OCI-LY7 (cell line): ENCODE measurements at regions not wholly inside any gene's neighbourhood (a gene's known extent, or its start where the extent isn't known, plus 50 kb on each side); places are given as distances from the start of the nearest gene placed in this dataset.

Experiments
- BruUV-seq: library from RNA; stranded (reverse); fragments of 400-500 nt; replicated peaks from 2 replicates; lab custom pipeline; 2021; lab: Mats Ljungman, UMichigan
- CTCF ChIA-PET: fragments of 300-600 bp; sonication (Branson Sonifier 250); formaldehyde crosslinking; loops from one replicate; lab custom pipeline; 2022; ENCODE audit warnings: antibody characterized with exemption; ENCODE audit not compliant: unreplicated experiment; lab: Charles Lee
- POLR2A ChIA-PET: fragments of 300-600 bp; sonication (Branson Sonifier 250); formaldehyde crosslinking; loops from one replicate; lab custom pipeline; 2022; ENCODE audit warnings: antibody characterized with exemption; lab: Charles Lee
- DNase-seq: peaks from one replicate; pipeline ENCODE4 v3.0.0-alpha.2; 2015; ENCODE audit warnings: low spot score
- H2AFZ ChIP-seq: fragments of 200-600 bp; sonication (generic), shearing (Covaris generic); 2 replicates; pipeline ENCODE4 v1.6.1; 2014; ENCODE audit warnings: mild to moderate bottlenecking, antibody characterized with exemption, low read length, moderate library complexity
- H3K27ac ChIP-seq: fragments of 200-600 bp; sonication (generic); 2 replicates; pipeline ENCODE4 v1.5.1; 2014; ENCODE audit warnings: mixed run types, low read depth, mild to moderate bottlenecking, moderate library complexity, low read length, inconsistent platforms; ENCODE audit not compliant: poor library complexity, severe bottlenecking
- H3K36me3 ChIP-seq: fragments of 200-600 bp; sonication (generic); 2 replicates; pipeline ENCODE4 v1.6.1; 2014; ENCODE audit warnings: mild to moderate bottlenecking, antibody characterized with exemption, low read length, moderate library complexity, mixed read lengths; ENCODE audit not compliant: insufficient read depth
- H3K4me1 ChIP-seq: fragments of 200-600 bp; sonication (generic); 2 replicates; pipeline ENCODE4 v1.5.1; 2014; ENCODE audit warnings: mild to moderate bottlenecking, low read length; ENCODE audit not compliant: insufficient read depth, poor library complexity, severe bottlenecking
- H3K4me2 ChIP-seq: fragments of 200-600 bp; sonication (generic); 2 replicates; pipeline ENCODE4 v1.6.1; 2014; ENCODE audit warnings: mild to moderate bottlenecking, low read length
- H3K4me3 ChIP-seq: fragments of 200-600 bp; sonication (generic); 2 replicates; pipeline ENCODE4 v1.5.1; 2014; ENCODE audit warnings: mild to moderate bottlenecking, low read depth, low read length; ENCODE audit not compliant: poor library complexity, severe bottlenecking
- H3K79me2 ChIP-seq: fragments of 200-600 bp; sonication (generic); 2 replicates; pipeline ENCODE4 v1.6.1; 2016; ENCODE audit warnings: low read depth, mild to moderate bottlenecking, low read length, moderate library complexity, mixed read lengths; ENCODE audit not compliant: insufficient read depth
- H3K9me2 ChIP-seq: fragments of 200-600 bp; sonication (generic); 2 replicates; pipeline ENCODE4 v1.6.1; 2016; ENCODE audit warnings: mild to moderate bottlenecking, low read length, mixed read lengths; ENCODE audit not compliant: insufficient read depth
- H3K9me3 ChIP-seq: fragments of 200-600 bp; sonication (generic); 2 replicates; pipeline ENCODE4 v1.6.1; 2014; ENCODE audit warnings: mild to moderate bottlenecking, mixed run types, low read length, mixed read lengths
- H4K20me1 ChIP-seq: fragments of 200-600 bp; sonication (generic); 2 replicates; pipeline ENCODE4 v1.6.1; 2014; ENCODE audit warnings: mild to moderate bottlenecking, antibody characterized with exemption, low read length, moderate library complexity, mixed read lengths; ENCODE audit not compliant: insufficient read depth
- CTCF ChIP-seq: fragments of 200-600 bp; sonication (generic); conservative IDR thresholded peaks from 2 replicates; pipeline ENCODE4 v1.5.1; 2014; ENCODE audit warnings: mild to moderate bottlenecking, antibody characterized with exemption, low read length, moderate library complexity, mixed read lengths
- EZH2phosphoT487 ChIP-seq: fragments of 200-600 bp; sonication (generic); IDR thresholded peaks from 2 replicates; pipeline ENCODE4 v1.6.1; 2018; ENCODE audit warnings: low read depth, borderline replicate concordance, mild to moderate bottlenecking, mixed run types, antibody characterized with exemption, low read length, moderate library complexity, mixed read lengths
- intact Hi-C: fragments of 100-400 bp; cut with micrococcal nuclease; formaldehyde crosslinking; loops from one replicate; pipeline ENCODE4 v1.10.0; 2022; ENCODE audit not compliant: unreplicated experiment

- H3K27ac ChIP-seq: no peak overlapping the region
- H3K4me1 ChIP-seq: no peaks in the 10 kb centered on the region
- no peak overlapping the region for H2AFZ ChIP-seq
- no peak for TF ChIP-seq CTCF
- no peak for TF ChIP-seq EZH2phosphoT487
- BruUV-seq: no TSS peak
- DNase-seq: no peak
- no peaks in the 10 kb centered on the region for H3K9me2 ChIP-seq
- H4K20me1 ChIP-seq: no peaks in the 10 kb centered on the region
- H3K36me3 ChIP-seq: no peaks in the 10 kb centered on the region
- CTCF ChIA-PET: no interaction called here
- no peaks in the 10 kb centered on the region for H3K79me2 ChIP-seq
- POLR2A ChIA-PET: no interaction called here
- no peak overlapping the region for H3K4me3 ChIP-seq
- intact Hi-C loops: no loop called here
- no peaks in the 10 kb centered on the region for H3K9me3 ChIP-seq
- no peak overlapping the region for H3K4me2 ChIP-seq
These were observed 172.5 kb downstream of the RASEF start for GRCh38 chr9:82890401-82890800.

GRCh38 chr9:82890865-82891264 is 172.1 kb downstream of the RASEF start:
- ChIA-PET CTCF (no interaction called here), POLR2A (no interaction called here)
- no peak overlapping the region for H3K27ac ChIP-seq
- H3K4me3 ChIP-seq: no peak overlapping the region
- no peaks in the 10 kb centered on the region for H3K36me3 ChIP-seq
- H3K79me2 ChIP-seq: no peaks in the 10 kb centered on the region
- no peaks in the 10 kb centered on the region for H3K9me2 ChIP-seq
- no TSS peak for BruUV-seq
- intact Hi-C loops: no loop called here
- H2AFZ ChIP-seq: no peak overlapping the region
- no peak overlapping the region for H3K4me2 ChIP-seq
- H3K9me3 ChIP-seq: no peaks in the 10 kb centered on the region
- no peak for TF ChIP-seq EZH2phosphoT487
- no peak for TF ChIP-seq CTCF
- no peak for DNase-seq
- no peaks in the 10 kb centered on the region for H4K20me1 ChIP-seq
- no peaks in the 10 kb centered on the region for H3K4me1 ChIP-seq

- no peak overlapping the region for H3K27ac ChIP-seq
- no peaks in the 10 kb centered on the region for H4K20me1 ChIP-seq
- no peak for DNase-seq
- no peaks in the 10 kb centered on the region for H3K9me2 ChIP-seq
- H2AFZ ChIP-seq: no peak overlapping the region
- intact Hi-C loops: no loop called here
- H3K4me2 ChIP-seq: no peak overlapping the region
- no peaks in the 10 kb centered on the region for H3K36me3 ChIP-seq
- H3K4me3 ChIP-seq: no peak overlapping the region
- H3K9me3 ChIP-seq: no peaks in the 10 kb centered on the region
- POLR2A ChIA-PET: no interaction called here
- BruUV-seq: no TSS peak
- no peaks in the 10 kb centered on the region for H3K4me1 ChIP-seq
- CTCF ChIA-PET: no interaction called here
- H3K79me2 ChIP-seq: no peaks in the 10 kb centered on the region
- TF ChIP-seq EZH2phosphoT487: no peak
- TF ChIP-seq CTCF: no peak
These were observed 171.6 kb downstream of the RASEF start for GRCh38 chr9:82891321-82891720.
